OCI-LY3 (cell line): ENCODE measurements at regions not wholly inside any gene's neighbourhood (a gene's known extent, or its start where the extent isn't known, plus 50 kb on each side); places are given as distances from the start of the nearest gene placed in this dataset.
"Not testable (repeated sequence)": the region's sequence is repeated elsewhere in the genome, so short reads cannot be mapped to it uniquely, and the experiment has no call there.

Experiments
- CTCF ChIP-seq: fragments of 200-600, 300-600 bp; sonication (generic); IDR thresholded peaks from 2 replicates; pipeline ENCODE4 v1.5.1; 2014; ENCODE audit warnings: antibody characterized with exemption, low read length, low read depth
- EZH2phosphoT487 ChIP-seq: fragments of 200-600 bp; shearing (Covaris generic); IDR thresholded peaks from 2 replicates; pipeline ENCODE4 v1.6.1; 2018; ENCODE audit warnings: antibody characterized with exemption, mixed run types, low read depth

- not testable (repeated sequence) for TF ChIP-seq CTCF, EZH2phosphoT487
These were observed 115.4 kb downstream of the CRLF3 start for GRCh38 chr17:30709096-30709495.
